Hematopoietic multipotent progenitor cell treated with erythropoietin and hydrocortisone succinate and interleukin-3 and kit ligand, for 4 days (in vitro differentiated cells): ENCODE measurements at regions not wholly inside any gene's neighbourhood (a gene's known extent, or its start where the extent isn't known, plus 50 kb on each side); places are given as distances from the start of the nearest gene placed in this dataset.

ENCODE experiments used
- DNase-seq: peaks from one replicate; pipeline ENCODE4 v3.0.0-alpha.2; 2015

DNA sequence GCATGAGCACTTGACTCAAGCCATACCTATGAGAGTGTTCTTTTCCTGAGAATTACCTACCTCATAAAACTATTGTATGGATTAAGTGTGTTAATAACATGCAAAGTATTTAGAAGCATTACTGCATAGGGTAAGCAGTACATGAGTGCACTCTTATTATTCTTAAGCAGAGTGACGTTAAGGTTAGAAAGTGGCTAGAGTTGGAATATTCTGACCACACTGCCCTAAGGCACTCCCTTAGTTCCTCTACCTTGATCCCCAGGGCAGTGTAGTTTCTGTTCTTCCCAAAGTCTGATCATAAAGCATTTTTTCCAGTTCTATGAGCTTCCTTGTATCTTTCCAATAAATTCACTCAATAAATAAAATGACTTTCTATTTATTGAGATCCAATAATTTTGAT is 189.2 kb downstream of the PCSK1 start:
- DNase-seq: no peak

DNA sequence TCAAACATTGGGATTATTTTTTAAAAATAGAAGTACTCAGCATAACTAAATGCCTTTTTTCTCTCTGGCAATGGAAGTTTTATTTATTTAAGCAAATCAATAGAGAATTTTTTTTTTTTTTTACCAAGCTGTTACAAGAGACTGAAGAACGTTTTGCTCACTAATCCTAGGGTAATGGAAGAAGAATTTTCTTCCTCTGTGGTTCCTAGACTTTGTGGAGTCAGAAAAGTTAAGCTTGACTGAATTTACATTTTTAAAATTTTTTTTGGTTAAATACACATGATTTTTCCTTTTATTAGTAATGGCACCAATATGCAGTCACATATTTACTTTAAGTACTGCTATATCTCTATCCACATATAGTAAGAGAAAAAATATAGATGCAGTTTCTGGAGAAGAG is 189.8 kb downstream of the PCSK1 start:
- DNase-seq: no peak

DNA sequence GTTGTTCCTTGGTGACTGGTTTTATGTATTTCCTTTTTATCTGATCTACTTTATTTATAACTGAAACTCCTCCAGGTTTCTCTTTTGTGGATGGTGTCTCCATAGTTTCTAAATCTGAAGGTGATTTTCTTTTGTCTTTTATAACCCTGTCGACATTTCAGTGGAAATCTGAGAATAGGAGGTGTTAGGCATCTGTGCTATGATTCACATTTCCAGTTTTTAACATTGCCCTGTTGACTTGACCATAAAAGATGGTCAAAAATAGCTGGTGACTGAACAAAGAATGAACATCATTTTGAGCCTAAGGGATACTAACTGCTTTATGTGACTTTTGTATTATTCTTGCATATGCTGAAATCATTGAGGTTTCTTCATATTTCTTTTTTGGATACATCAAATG is 190.5 kb downstream of the PCSK1 start:
- no peak for DNase-seq

DNA sequence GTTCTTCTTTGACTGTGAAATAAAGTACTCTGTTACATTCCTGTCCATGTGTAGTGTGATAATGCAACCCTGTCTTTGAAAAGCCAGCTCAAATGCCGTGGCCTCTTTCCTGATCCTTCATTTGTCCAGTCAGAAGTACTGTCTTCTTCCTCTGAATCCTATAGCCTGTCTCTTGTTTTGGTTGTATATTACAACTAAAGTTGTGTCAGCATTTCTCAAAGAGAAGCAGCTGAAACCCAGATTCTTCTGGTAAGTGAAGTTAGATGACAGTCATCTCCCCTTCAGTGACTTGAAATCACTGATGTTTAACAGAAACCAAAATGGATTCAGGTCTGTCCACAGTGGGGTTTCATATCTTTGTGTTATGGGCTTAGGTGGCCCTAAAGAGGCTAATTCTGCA is 196.2 kb downstream of the PCSK1 start:
- DNase-seq: no peak

DNA sequence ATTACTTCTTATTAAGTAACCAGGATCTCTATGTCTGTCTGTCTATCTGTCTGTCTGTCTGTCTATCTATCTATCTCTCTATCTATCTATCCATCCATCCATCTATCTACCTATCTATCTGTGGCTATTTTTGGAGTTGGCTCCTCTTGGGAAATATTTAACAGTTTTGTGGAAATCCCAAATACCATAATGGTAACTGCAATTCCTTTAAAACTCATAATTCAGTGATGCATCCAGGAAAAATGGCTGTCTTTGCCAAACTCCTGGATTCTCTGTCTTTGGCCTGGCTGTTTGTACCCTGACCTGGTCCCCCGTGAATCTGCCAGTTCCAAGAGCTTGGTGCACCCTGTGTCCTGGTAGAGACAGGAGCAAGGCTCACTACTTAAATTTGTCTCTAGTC is 197.0 kb downstream of the PCSK1 start:
- no peak for DNase-seq

DNA sequence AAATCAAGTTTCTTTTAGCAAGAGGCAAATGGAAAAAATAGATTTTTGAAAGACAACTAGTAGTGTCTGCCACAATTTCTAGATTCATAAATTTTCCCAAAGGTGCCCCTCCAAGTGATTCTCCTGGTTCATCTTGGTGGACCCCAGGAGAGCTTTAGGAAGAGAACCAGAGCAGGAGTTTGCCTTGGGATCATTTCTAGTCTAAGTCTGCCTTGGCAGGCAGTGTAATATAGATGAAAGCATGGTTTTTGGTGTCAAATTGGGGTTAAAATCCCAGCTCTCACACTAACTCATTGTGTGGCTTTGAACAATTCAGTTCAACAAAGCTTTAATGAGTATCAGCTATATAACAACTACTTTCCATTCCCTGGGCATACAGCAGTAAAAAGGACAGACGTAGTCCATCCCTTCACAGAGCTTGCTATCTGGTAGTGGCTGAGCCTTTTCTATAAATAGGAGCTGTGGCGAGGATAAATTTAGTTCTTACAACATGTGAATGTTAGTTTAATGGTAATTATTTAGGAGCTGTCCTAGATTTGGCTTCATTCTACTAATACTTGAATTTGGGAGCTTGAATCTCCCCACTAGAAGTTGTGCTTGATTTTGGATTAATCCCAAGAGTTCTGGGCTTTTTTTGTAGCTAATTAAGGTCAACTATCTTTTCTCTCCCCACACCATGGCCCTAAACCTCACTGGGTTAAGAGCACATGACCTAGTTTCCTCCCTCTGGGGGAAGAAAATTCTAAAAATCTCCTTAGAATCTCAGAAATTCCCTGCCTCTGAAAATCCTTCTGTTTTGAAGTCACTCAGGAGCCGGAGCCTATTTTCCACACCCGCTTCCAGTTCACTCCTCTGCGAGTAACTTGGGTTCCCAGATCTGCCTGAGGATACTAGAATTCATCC is 197.8 kb downstream of the PCSK1 start:
- no peak for DNase-seq

DNA sequence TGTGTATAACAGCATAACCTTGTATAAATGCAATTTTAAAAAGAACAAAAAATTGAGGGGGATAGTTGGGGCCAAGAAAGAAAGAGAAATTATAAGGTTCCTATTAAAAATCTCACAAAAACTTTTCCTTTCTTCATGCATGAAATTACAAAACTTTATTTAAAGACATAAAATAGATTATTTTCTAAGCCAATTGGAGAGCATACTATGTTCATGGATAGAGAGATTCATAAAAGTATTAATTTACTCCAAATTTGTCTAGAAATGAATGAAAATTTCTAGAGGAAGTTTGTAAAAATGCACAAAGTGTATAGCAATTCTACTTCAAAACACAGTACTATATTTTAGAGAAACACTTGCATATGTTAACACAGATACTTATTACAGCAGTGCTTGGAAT is 200.4 kb downstream of the PCSK1 start:
- DNase-seq: no peak

DNA sequence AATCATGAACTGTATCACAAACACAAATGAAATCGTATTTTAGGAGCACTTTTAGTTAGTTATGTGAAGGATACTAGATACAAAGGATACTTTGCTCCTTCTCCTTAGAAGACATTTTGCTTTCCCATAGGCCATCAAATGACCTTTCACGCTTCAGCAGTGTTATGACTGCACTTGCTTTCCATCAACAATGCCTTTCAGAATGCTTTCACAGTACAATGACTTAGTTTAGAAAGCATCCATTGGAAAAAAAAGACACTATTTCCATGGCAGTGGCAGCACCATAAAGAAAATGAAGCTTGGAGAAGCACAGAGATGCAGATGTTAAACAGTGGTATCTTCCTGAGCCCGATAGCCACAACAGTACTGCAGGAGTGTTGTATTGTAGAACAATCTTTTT is 203.9 kb downstream of the PCSK1 start:
- DNase-seq: no peak

DNA sequence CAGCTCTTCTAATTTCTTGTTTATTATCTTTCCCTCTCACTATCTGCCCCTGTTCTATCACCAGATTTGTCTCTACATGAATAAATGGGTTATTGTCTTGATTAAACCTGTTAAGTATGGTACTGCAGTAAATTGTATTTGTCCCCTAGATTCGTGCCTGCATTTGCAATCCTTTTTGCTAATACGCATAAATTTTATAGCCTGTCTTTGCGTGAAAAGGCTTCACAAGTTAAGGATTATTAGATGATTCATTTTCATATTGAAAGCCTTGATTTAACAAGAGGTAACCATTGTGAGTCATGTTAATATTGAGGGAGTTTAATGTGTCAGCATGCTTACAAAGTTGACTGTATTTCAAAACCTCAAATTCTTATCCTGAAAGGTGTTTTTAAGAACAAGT is 204.6 kb downstream of the PCSK1 start:
- no peak for DNase-seq

DNA sequence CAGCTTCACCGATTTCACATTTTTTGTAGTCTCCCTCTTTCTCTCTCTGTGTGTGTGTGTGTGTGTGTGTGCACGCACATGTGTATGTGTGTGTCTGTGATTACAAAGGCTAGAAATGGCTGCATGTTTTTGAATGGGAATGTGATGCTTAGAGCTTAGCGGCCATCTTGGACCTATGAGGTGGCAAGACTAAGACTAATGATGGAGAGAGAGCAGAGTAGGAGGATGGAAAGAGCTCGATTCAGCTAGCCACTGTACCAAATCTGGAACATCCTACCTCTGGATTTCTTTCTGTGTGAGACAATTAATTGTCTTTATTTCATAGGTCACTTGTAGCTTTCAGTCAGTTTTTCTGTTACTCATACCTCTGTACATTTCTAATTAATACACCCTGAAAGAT is 205.1 kb downstream of the PCSK1 start:
- DNase-seq: no peak

DNA sequence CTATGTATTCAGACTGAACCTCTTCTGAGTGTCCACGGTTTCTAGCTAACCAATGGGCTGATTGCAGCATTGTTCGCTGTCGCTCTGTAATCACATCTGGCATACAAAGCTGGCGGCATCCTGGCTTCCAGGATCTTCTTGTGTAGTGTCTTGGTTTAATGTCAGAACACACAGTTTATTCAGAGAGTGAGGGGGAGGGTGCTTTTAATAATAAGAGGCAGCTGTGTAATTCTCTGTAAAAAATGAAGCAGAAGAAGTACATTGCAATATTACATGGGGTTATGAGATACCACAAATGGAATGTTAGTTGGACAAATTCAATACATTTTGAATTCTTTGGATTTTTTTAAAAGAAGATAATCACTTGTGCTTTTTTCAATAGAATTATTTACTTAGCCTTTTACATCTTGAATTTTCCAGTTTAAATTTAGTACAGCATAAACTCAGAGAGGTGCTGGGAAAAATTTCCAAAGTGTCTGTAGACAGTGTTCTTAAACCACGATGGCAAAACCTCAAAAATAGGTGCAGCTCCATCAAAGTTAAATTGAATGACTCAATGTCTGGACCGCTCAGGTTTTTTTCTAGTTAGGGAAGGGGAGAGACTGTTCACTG is 206.0 kb downstream of the PCSK1 start:
- no peak for DNase-seq

DNA sequence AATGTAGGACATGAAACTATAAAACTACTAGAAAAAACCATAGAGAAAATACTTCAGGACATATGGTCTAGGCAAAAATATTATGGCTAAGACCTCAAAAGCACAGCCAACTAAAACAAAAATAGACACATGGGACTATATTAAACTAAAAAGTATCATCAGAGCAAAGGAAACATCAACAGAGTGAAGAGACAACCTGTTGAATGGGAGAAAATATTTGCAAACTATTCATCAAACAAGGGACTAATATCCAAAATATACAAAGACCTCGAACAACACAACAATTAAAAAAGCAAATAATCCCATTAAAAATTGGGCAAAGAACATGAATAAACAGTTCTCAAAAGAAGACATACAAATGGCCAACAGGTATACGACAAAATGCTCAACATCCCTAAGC is 210.9 kb downstream of the PCSK1 start:
- DNase-seq: no peak

DNA sequence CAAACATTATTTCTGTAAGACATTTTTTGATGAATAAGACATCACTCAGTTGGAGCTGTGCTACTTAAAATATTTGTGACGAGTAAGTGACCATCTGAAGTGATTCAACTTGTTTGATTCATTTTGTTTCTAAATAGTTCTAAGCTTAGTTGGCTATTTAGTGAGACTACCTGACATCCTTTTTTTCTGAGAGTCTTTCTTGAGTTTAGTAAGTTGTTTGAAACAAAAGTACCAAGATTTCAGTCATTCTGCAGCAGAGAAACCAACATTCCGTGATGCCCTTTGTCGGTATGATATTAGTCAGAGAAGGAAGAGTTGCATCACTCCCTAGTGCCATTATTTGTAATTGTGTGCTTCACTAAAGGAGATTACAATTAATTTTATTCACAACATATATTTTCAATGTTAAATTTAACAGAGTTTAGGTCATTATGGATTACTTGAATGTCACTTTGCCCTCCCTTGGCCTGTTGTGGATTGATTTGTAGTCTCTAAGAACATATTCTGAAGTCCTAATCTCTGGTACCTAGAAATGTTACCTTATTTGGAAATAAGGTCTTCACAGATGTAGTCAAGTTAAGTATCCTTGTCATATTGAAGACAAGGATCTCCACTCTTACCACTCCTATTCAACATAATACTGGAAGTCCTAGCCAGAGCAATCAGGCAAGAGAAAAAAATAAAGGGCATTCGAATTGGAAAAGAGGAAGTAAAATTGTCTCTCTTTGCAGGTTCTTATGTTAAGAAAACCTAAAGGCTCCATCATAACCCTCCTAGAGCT is 212.2 kb downstream of the PCSK1 start:
- peak; percentile 5 for DNase-seq

DNA sequence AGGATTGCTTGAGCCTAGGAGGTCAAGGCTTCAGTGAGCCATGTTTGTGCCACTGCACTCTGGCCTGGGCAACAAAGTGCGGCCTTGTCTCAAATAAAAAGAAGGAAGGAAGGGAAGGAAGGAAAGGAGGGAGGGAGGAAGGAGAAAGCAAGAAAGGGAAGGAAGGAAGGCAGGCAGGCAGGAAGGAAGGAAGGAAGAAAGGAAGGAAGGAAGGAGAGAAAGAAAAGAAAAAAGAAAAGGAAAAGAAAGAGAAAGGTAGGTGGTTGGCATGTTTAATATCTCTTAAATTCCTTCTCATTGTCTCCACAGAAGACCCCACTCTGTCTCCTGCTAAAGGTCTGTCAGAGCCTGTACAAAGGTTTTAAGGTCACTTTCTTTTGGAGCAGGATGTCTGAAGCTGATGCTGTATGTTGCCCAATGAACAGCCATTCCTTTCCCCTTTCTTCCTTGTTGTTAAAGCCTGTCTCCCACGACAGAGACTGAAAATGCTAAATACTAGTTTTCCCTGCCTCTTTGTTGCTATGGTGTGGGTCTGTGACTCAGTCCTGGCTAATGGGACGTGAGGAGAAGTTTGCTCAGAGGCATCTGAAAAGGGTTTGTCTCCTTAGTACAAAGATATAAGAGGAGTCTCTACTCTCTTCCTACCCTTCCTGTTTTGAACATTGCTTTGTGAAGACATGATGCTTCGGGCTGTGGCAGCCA is 213.3 kb downstream of the PCSK1 start:
- no peak for DNase-seq

DNA sequence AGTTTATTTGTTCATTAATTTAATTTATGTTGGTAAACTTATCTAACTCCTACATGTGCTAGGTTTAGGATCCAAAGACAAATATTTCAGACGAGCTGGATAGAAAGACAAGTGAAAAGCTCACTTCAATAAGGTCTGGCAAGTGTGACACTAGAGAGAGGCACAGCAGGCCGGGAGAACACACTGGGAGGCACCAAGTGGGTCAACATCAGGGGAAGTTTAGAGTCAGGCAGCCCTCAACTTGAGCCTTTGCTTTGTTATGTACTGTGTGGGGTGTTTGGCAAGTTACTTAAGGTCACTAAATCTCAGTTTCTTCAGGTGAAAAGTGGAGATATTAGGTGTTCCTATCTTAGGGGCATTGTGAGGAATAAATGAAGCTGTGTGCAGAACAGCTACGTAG is 214.4 kb downstream of the PCSK1 start:
- no peak for DNase-seq

DNA sequence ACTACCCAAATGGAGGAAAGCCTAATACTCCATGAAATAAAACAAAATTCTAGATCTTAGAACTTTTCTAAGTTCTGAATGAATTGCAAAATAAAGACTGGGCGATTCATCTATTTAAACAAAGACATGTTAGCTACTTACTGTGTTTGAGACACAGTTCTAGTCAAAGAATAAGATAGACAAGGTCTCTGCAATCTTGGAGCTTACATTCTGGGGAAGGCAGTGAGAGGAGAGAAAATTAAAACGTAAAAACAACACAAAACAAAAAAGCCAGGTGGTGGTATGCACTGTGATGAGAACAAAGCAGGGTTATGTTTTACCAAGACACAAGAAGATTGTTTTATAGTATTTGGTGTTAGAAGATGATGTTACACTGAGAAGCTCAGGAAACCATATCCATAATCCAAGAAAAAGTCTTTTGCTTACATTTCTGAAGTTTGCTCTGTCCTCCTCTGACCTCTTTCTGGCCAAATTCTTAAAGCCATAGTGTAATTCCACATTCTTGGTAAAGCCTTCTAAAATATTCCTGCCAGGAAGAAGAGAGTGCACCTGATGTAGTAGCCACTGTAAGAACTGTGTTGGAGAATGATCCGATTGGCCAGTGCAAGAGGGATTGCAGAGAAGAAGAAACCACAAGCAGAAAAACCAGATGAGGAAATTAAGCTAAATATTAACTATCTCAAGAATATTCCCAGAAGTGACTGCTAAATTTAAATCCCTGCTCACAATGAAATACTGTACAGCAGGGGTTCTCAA is 218.4 kb downstream of the PCSK1 start:
- DNase-seq: no peak

DNA sequence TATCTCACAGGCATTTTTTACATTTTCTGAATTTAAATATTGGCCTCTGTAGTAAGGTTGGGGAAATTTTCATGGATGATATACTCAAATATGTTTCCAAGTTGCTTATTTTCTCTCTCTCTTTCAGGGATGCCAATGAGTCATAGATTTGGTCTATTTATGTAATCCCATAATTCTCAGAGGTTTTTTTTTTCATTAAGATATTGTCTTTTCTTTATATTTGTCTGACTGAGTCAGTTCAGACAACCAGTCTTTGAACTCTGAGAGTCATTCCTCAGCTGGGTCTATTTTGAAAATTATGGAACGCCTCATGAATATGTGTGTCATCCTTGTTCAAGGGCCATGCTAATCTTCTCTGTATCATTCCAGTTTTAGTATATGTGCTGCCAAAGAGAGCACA is 223.2 kb downstream of the PCSK1 start:
- no peak for DNase-seq

DNA sequence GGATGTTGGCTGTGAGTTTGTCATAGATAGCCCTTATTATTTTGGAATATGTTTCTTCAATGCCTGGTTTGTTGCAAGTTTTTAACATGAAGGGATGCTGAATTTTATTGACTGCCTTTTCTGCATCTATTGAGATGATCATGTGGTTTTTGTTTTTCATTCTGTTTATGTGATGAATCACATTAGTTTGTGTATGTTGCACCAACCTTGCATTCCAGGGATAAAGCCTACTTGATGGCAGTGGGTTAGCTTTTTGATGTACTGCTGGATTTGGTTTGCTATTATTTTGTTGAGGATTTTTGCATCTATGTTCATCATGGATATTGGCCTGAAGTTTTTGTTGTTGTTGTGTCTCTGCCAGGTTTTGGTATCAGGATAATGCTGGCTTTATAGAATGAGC is 225.6 kb downstream of the PCSK1 start:
- DNase-seq: no peak

DNA sequence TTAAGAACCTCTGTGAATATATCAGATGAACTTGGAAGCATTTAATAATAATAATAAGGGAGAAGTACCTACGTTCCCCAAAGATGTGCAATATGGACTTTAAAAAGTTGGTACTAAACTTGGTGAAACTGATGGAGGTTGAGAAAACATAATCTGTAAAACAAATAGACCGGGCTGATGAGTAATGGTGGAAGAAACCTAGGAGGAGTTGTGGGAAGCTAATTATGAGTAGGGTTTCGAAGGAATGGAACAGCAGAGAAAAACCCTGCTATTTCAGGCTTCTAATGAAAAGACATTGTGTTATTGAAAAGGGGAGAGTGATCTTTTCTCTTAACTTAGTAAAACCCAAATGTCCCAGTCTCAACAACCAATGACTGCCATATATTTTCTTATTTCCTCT is 229.3 kb downstream of the PCSK1 start:
- DNase-seq: no peak

DNA sequence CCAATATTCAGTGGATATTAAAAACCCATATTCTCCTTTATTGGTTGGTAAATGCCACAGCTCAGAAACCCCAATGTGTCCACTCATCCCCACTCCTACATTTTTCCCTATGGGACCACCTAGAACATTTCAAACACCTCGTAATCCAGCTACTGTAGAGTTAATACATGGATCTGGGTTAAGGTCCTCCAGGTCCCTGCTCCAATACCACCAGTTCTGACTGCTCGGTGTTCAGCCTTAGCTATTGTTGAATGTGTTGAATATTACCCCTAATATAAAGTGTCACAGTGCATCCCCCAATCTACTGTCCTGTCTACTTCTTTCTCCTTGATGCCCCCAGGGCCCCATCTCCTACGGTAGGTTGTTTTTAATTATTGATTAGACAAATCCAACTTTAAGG is 231.5 kb downstream of the PCSK1 start:
- DNase-seq: no peak

DNA sequence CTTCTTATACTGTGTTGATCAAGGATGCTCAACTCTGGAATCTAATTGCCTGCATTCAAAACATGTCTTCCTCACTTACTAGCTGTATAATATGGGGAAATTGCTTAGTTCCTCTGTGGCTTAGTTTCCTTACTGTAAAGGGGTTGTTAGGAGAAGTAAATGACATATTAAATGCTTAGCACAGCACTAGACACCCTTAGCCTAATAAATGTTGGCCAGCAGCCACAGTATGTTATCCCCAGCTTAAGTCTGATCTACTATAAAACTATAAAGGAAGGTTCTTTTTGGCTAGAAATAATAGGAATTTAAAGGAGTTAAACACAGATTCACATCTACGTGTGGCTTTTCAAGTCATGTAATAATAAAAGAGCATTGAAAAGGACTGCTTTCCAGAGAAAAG is 232.4 kb downstream of the PCSK1 start:
- no peak for DNase-seq

DNA sequence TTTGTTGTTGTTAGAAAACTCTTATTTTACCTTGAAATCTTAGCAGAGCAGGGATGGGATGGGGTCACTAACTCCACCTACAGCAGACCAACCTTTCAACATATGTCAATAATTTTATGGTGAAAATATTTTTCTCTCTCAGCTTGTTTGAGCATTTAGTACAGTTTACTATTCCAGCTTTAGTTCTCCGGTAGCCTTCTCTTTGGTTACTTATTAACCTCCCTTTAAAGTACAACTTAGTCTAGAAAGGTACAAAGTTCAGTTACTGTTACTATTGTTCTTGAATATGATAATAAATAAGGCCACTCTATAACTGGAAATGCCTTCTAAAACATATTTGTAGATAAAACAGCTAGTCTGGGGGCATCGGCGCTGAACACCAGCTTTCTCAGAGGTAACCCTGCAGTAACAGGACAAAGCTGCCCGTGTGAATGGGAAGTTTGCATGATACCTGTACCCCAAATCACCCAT is 233.3 kb downstream of the PCSK1 start:
- no peak for DNase-seq
